NB4 (cell line): ENCODE measurements at regions not wholly inside any gene's neighbourhood (a gene's known extent, or its start where the extent isn't known, plus 50 kb on each side); places are given as distances from the start of the nearest gene placed in this dataset.

ENCODE experiments used
- DNase-seq: peaks from one replicate; pipeline ENCODE4 v3.0.0; 2010; ENCODE audit warnings: low read depth
- H3K4me3 ChIP-seq: one replicate; pipeline ENCODE4 v1.5.1; 2011; ENCODE audit warnings: mild to moderate bottlenecking, low read depth, low read length, moderate library complexity
- CTCF ChIP-seq: IDR thresholded peaks from one replicate; pipeline ENCODE4 v1.5.1; 2012; ENCODE audit warnings: low read depth, low read length
- MAX ChIP-seq: IDR thresholded peaks from 2 replicates; pipeline ENCODE4 v1.6.1; 2011; ENCODE audit warnings: low read depth, low read length
- MYC ChIP-seq: IDR thresholded peaks from 2 replicates; pipeline ENCODE4 v1.6.1; 2011; ENCODE audit warnings: low read depth, low read length
- POLR2A ChIP-seq: IDR thresholded peaks from 2 replicates; pipeline ENCODE4 v1.6.1; 2011; ENCODE audit warnings: mild to moderate bottlenecking; ENCODE audit not compliant: insufficient read length; ENCODE audit errors: extremely low read depth

- TF ChIP-seq MYC (no peak), POLR2A (no peak), CTCF (no peak), MAX (no peak)
- H3K4me3 ChIP-seq: no peak overlapping the region
- DNase-seq: no peak
These were observed 349.1 kb downstream of the TCERG1L start for GRCh38 chr10:130962240-130963051.

GRCh38 chr10:130963052-130963393 lies 348.5 kb downstream of the TCERG1L start:
- DNase-seq: no peak
- H3K4me3 ChIP-seq: no peak overlapping the region
- TF ChIP-seq MYC (no peak), POLR2A (no peak), CTCF (no peak), MAX (no peak)

GRCh38 chr10:130963786-130964522 lies 347.6 kb downstream of the TCERG1L start:
- no peak overlapping the region for H3K4me3 ChIP-seq
- TF ChIP-seq CTCF: no peak
- TF ChIP-seq MAX: no peak
- no peak for TF ChIP-seq MYC
- no peak for TF ChIP-seq POLR2A
- DNase-seq: no peak

- TF ChIP-seq MYC (no peak), MAX (no peak), CTCF (no peak), POLR2A (no peak)
- no peak overlapping the region for H3K4me3 ChIP-seq
- no peak for DNase-seq
These were observed 346.8 kb downstream of the TCERG1L start for GRCh38 chr10:130964771-130965170.

- no peak for DNase-seq
- no peak overlapping the region for H3K4me3 ChIP-seq
These were observed 344.4 kb downstream of the TCERG1L start for GRCh38 chr10:130967161-130967560.

More at GRCh38 chr10:130967161-130967560, 344.4 kb downstream of the TCERG1L start:
- TF ChIP-seq MYC: no peak
- TF ChIP-seq MAX: no peak
- TF ChIP-seq CTCF: no peak
- TF ChIP-seq POLR2A: no peak
